Muscle of leg (tissue), 3 donors: ENCODE measurements at regions not wholly inside any gene's neighbourhood (a gene's known extent, or its start where the extent isn't known, plus 50 kb on each side); places are given as distances from the start of the nearest gene placed in this dataset.
A peak's percentile ranks its signal among the peaks of the same experiment; 100 is the strongest.

ENCODE experiments used
- DNase-seq: peaks from one replicate; pipeline ENCODE4 v3.0.0; 2013
- H3K27ac ChIP-seq: one replicate; pipeline ENCODE4 v1.5.1; 2013; ENCODE audit warnings: mild to moderate bottlenecking, low read length, control low read depth
- H3K27me3 ChIP-seq: one replicate; pipeline ENCODE4 v1.6.1; 2013; ENCODE audit warnings: low read length; ENCODE audit not compliant: control insufficient read depth, insufficient read depth
- H3K36me3 ChIP-seq: one replicate; pipeline ENCODE4 v1.6.1; 2013; ENCODE audit warnings: low read length; ENCODE audit not compliant: control insufficient read depth, insufficient read depth
- H3K4me1 ChIP-seq: one replicate; pipeline ENCODE4 v1.6.1; 2013; ENCODE audit warnings: low read length; ENCODE audit not compliant: control insufficient read depth, insufficient read depth
- H3K4me3 ChIP-seq: one replicate; pipeline ENCODE4 v1.5.1; 2013; ENCODE audit warnings: low read length, control low read depth
- H3K9me3 ChIP-seq: replicated peaks from 2 replicates; pipeline ENCODE4 v1.6.1; 2013; ENCODE audit warnings: low read depth, low read length; ENCODE audit not compliant: control insufficient read depth
- WGBS: methylation state at CpG from one replicate; pipeline ENCODE4 v1.1.5; 2013; ENCODE audit warnings: missing lambda C conversion rate; ENCODE audit not compliant: insufficient coverage; 5-methylcytosine and 5-hydroxymethylcytosine counted together

GRCh38 chr13:33945477-33945876 is 127.5 kb downstream of the RFC3 start:
- Histone ChIP-seq H3K27me3 (no peaks in the 10 kb centered on the region), H3K4me1 (no peaks in the 10 kb centered on the region), H3K9me3 (no peaks in the 10 kb centered on the region), H3K36me3 (no peaks in the 10 kb centered on the region), H3K27ac (no peak overlapping the region), H3K4me3 (no peak overlapping the region)
- WGBS = no CpG with 5 or more reads among the region's 4 CpGs
- DNase-seq = no peak

- no peak overlapping the region for H3K4me3 ChIP-seq
- 100% methylated on average over 1 of the region's 1 CpG for WGBS
- H3K4me1 ChIP-seq = no peaks in the 10 kb centered on the region
- no peaks in the 10 kb centered on the region for H3K27me3 ChIP-seq
- H3K36me3 ChIP-seq = no peaks in the 10 kb centered on the region
- H3K27ac ChIP-seq = no peak overlapping the region
- no peaks in the 10 kb centered on the region for H3K9me3 ChIP-seq
- DNase-seq = no peak
Measured at GRCh38 chr13:33953203-33953602, 135.3 kb downstream of the RFC3 start.

- H3K27me3 ChIP-seq = no peaks in the 10 kb centered on the region
- no peak overlapping the region for H3K4me3 ChIP-seq
- H3K4me1 ChIP-seq = no peaks in the 10 kb centered on the region
- DNase-seq = no peak
- H3K27ac ChIP-seq = no peak overlapping the region
- no peaks in the 10 kb centered on the region for H3K36me3 ChIP-seq
- no peaks in the 10 kb centered on the region for H3K9me3 ChIP-seq
- no CpG with 5 or more reads among the region's 1 CpG for WGBS
Measured at GRCh38 chr13:33953781-33954180, 135.8 kb downstream of the RFC3 start.

- Histone ChIP-seq H3K9me3 (no peaks in the 10 kb centered on the region), H3K27me3 (no peaks in the 10 kb centered on the region), H3K27ac (no peak overlapping the region), H3K4me3 (no peak overlapping the region), H3K4me1 (no peaks in the 10 kb centered on the region), H3K36me3 (no peaks in the 10 kb centered on the region)
- peak; percentile 64 for DNase-seq
- no CpG with 5 or more reads among the region's 2 CpGs for WGBS
Measured at GRCh38 chr13:33956346-33956745, 138.4 kb downstream of the RFC3 start.

- DNase-seq = no peak
- Histone ChIP-seq H3K27me3 (no peaks in the 10 kb centered on the region), H3K4me1 (no peaks in the 10 kb centered on the region), H3K4me3 (no peak overlapping the region), H3K9me3 (no peaks in the 10 kb centered on the region), H3K36me3 (no peaks in the 10 kb centered on the region), H3K27ac (no peak overlapping the region)
- 100% methylated on average over 3 of the region's 5 CpGs for WGBS
Measured at GRCh38 chr13:33957497-33957905, 139.6 kb downstream of the RFC3 start.

- no peaks in the 10 kb centered on the region for H3K27me3 ChIP-seq
- H3K4me1 ChIP-seq = no peaks in the 10 kb centered on the region
- no peak overlapping the region for H3K27ac ChIP-seq
- no peaks in the 10 kb centered on the region for H3K36me3 ChIP-seq
- H3K9me3 ChIP-seq = no peaks in the 10 kb centered on the region
- no peak overlapping the region for H3K4me3 ChIP-seq
- WGBS = 85% methylated on average over 2 of the region's 2 CpGs
- DNase-seq = no peak
Measured at GRCh38 chr13:33958964-33959363, 141.0 kb downstream of the RFC3 start.

GRCh38 chr13:33963134-33963533 is 145.2 kb downstream of the RFC3 start:
- Histone ChIP-seq H3K36me3 (no peaks in the 10 kb centered on the region), H3K9me3 (no peaks in the 10 kb centered on the region), H3K4me3 (no peak overlapping the region), H3K27ac (no peak overlapping the region), H3K27me3 (no peaks in the 10 kb centered on the region), H3K4me1 (no peaks in the 10 kb centered on the region)
- no CpG with 5 or more reads among the region's 3 CpGs for WGBS
- peak; percentile 32 for DNase-seq

GRCh38 chr13:33963895-33964294 is 145.9 kb downstream of the RFC3 start:
- H3K27me3 ChIP-seq = no peaks in the 10 kb centered on the region
- H3K4me1 ChIP-seq = no peaks in the 10 kb centered on the region
- no peaks in the 10 kb centered on the region for H3K9me3 ChIP-seq
- H3K36me3 ChIP-seq = no peaks in the 10 kb centered on the region
- no CpG with 5 or more reads among the region's 4 CpGs for WGBS
- no peak overlapping the region for H3K4me3 ChIP-seq
- no peak overlapping the region for H3K27ac ChIP-seq
- DNase-seq = no peak

- no peak for DNase-seq
- H3K27ac ChIP-seq = no peak overlapping the region
- H3K36me3 ChIP-seq = no peaks in the 10 kb centered on the region
- H3K9me3 ChIP-seq = no peaks in the 10 kb centered on the region
- H3K4me1 ChIP-seq = no peaks in the 10 kb centered on the region
- H3K4me3 ChIP-seq = no peak overlapping the region
- H3K27me3 ChIP-seq = no peaks in the 10 kb centered on the region
- WGBS = 74% methylated on average over 8 of the region's 10 CpGs
Measured at GRCh38 chr13:33968520-33969507, 150.9 kb downstream of the RFC3 start.

- Histone ChIP-seq H3K4me1 (no peaks in the 10 kb centered on the region), H3K9me3 (no peaks in the 10 kb centered on the region), H3K27me3 (no peaks in the 10 kb centered on the region), H3K4me3 (no peak overlapping the region), H3K36me3 (no peaks in the 10 kb centered on the region), H3K27ac (no peak overlapping the region)
- peak; percentile 41 for DNase-seq
- no CpG with 5 or more reads among the region's 4 CpGs for WGBS
Measured at GRCh38 chr13:33970746-33971561, 153.0 kb downstream of the RFC3 start.
